HCT116 (cell line): ENCODE measurements at regions not wholly inside any gene's neighbourhood (a gene's known extent, or its start where the extent isn't known, plus 50 kb on each side); places are given as distances from the start of the nearest gene placed in this dataset.

Source experiments
- ATAC-seq: fragments of 200-7000 bp; cut with Tn5 transposase; 2 replicates; pipeline ENCODE4 v1.9.1; 2020; ENCODE audit warnings: mild to moderate bottlenecking, moderate library complexity
- BruUV-seq: library from RNA; stranded (reverse); fragments of 400-500 nt; replicated peaks from 2 replicates; lab custom pipeline; 2021; lab: Mats Ljungman, UMichigan
- CTCF ChIA-PET: fragments of 300-600 bp; sonication (Branson Sonifier 250); formaldehyde crosslinking; loops from one replicate; lab custom pipeline; 2021; ENCODE audit warnings: antibody characterized with exemption; lab: Charles Lee
- POLR2A ChIA-PET: fragments of 300-600, 350-600 bp; sonication (Branson Sonifier 250); formaldehyde crosslinking; loops from one replicate; lab custom pipeline; 2021; ENCODE audit warnings: antibody characterized with exemption; lab: Charles Lee
- RAD21 ChIA-PET, 2 experiments: fragments of 300-600 bp; sonication (Branson Sonifier 250); formaldehyde crosslinking; loops; one replicate each; lab custom pipeline; 2023; ENCODE audit warnings: low total read pairs in 2 of 2; ENCODE audit not compliant: uncharacterized antibody in 2 of 2, unreplicated experiment in 2 of 2, low non-redundant PET in 1 of 2; lab: Charles Lee
- DNase-seq: peaks from one replicate; pipeline ENCODE4 v3.0.0-alpha.2; 2010; ENCODE audit warnings: low read depth, low spot score
- H2AFZ ChIP-seq: fragments of 200-600 bp; shearing (Covaris generic), sonication (generic); 2 replicates; pipeline ENCODE4 v1.6.1; 2017; ENCODE audit warnings: low read depth, mixed run types, mixed read lengths, antibody characterized with exemption, low read length; ENCODE audit not compliant: poor library complexity, severe bottlenecking
- H3K27ac ChIP-seq: 2 replicates; pipeline ENCODE4 v1.5.1; 2012; ENCODE audit warnings: low read depth, low read length
- H3K27me3 ChIP-seq: fragments of 200-600 bp; sonication (generic); 2 replicates; pipeline ENCODE4 v1.6.1; 2016; ENCODE audit warnings: mixed run types, low read length, mixed read lengths; ENCODE audit not compliant: insufficient read depth
- H3K36me3 ChIP-seq, 2 experiments: fragments of 200-500 bp in 1 of 2; fragments of 200-600 bp in 1 of 2; sonication (Bioruptor generic) in 1 of 2; sonication (generic) in 1 of 2; 2 replicates each; pipeline versions ENCODE4 v1.5.1 to v1.6.1; 2014 to 2016; ENCODE audit warnings: low read length in 2 of 2, inconsistent platforms in 1 of 2, mixed read lengths in 1 of 2, mixed run types in 1 of 2; ENCODE audit not compliant: insufficient read depth in 2 of 2, control insufficient read depth in 1 of 2
- H3K4me1 ChIP-seq, 2 experiments: fragments of 200-600 bp in 1 of 2; sonication (generic) in 1 of 2; 2 replicates each; pipeline versions ENCODE4 v1.5.1 to v1.6.1; 2012 to 2017; ENCODE audit warnings: low read length in 2 of 2, inconsistent platforms in 1 of 2, mild to moderate bottlenecking in 1 of 2, mixed read lengths in 1 of 2, mixed run types in 1 of 2, moderate library complexity in 1 of 2; ENCODE audit not compliant: insufficient read depth in 2 of 2, control insufficient read depth in 1 of 2
- H3K4me2 ChIP-seq: fragments of 200-600 bp; sonication (generic); 2 replicates; pipeline ENCODE4 v1.6.1; 2017; ENCODE audit warnings: mixed run types, low read length, mixed read lengths
- H3K4me3 ChIP-seq, 2 experiments: fragments of 200-600 bp in 1 of 2; sonication (generic) in 1 of 2; replicated peaks in 1 of 2; 2 replicates each; pipeline ENCODE4 v1.5.1; 2011 to 2016; ENCODE audit warnings: low read length in 2 of 2, control low read depth in 1 of 2, low read depth in 1 of 2, mild to moderate bottlenecking in 1 of 2, mixed read lengths in 1 of 2, mixed run types in 1 of 2
- H3K79me2 ChIP-seq: fragments of 200-600 bp; sonication (generic); 2 replicates; pipeline ENCODE4 v1.6.1; 2017; ENCODE audit warnings: mild to moderate bottlenecking, mixed run types, low read length, moderate library complexity, mixed read lengths; ENCODE audit not compliant: insufficient read depth
- H3K9ac ChIP-seq: fragments of 200-600 bp; sonication (generic); 2 replicates; pipeline ENCODE4 v1.6.1; 2016; ENCODE audit warnings: low read length, mixed read lengths
- H3K9me2 ChIP-seq: fragments of 200-600 bp; sonication (generic), shearing (Covaris generic); 2 replicates; pipeline ENCODE4 v1.6.1; 2017; ENCODE audit warnings: mixed run types, mild to moderate bottlenecking, moderate library complexity; ENCODE audit not compliant: insufficient read depth
- H3K9me3 ChIP-seq, 2 experiments: fragments of 200-500 bp in 1 of 2; fragments of 200-600 bp in 1 of 2; sonication (Bioruptor generic) in 1 of 2; sonication (generic) in 1 of 2; 2 replicates each; pipeline ENCODE4 v1.6.1; 2014 to 2017; ENCODE audit warnings: low read length in 2 of 2, mixed read lengths in 2 of 2, inconsistent platforms in 1 of 2, low read depth in 1 of 2, mild to moderate bottlenecking in 1 of 2, mixed run types in 1 of 2, moderate library complexity in 1 of 2; ENCODE audit not compliant: control insufficient read depth in 1 of 2, insufficient read depth in 1 of 2
- H4K20me1 ChIP-seq: fragments of 200-600 bp; sonication (generic), shearing (Covaris generic); 2 replicates; pipeline ENCODE4 v1.6.1; 2017; ENCODE audit warnings: mixed run types, mild to moderate bottlenecking, moderate library complexity; ENCODE audit not compliant: insufficient read depth
- ATF3 ChIP-seq: IDR thresholded peaks from 2 replicates; pipeline ENCODE4 v1.6.1; 2012
- CEBPB ChIP-seq: IDR thresholded peaks from 2 replicates; pipeline ENCODE4 v1.6.1; 2012; ENCODE audit warnings: low read depth
- CTCF ChIP-seq, 3 experiments: fragments of 200-600 bp in 1 of 3; sonication (generic) in 1 of 3; IDR thresholded peaks in 2 of 3; conservative IDR thresholded peaks in 1 of 3; 2 replicates each; pipeline ENCODE4 v1.5.1; 2012 to 2017; ENCODE audit warnings: low read depth in 2 of 3, low read length in 2 of 3, antibody characterized with exemption in 1 of 3, borderline replicate concordance in 1 of 3, control low read depth in 1 of 3, mild to moderate bottlenecking in 1 of 3, mixed read lengths in 1 of 3, mixed run types in 1 of 3, moderate library complexity in 1 of 3; ENCODE audit not compliant: insufficient read depth in 1 of 3
- EGR1 ChIP-seq: IDR thresholded peaks from 2 replicates; pipeline ENCODE4 v1.6.1; 2012; ENCODE audit warnings: low read depth
- EZH2 ChIP-seq: fragments of 200-600 bp; sonication (generic); IDR thresholded peaks from 2 replicates; pipeline ENCODE4 v1.6.1; 2017; ENCODE audit warnings: antibody characterized with exemption, mixed run types
- MAX ChIP-seq: IDR thresholded peaks from 2 replicates; pipeline ENCODE4 v1.6.1; 2012
- POLR2A ChIP-seq: IDR thresholded peaks from 2 replicates; pipeline ENCODE4 v1.7.0; 2011; ENCODE audit warnings: borderline replicate concordance; ENCODE audit not compliant: insufficient read depth, insufficient read length; ENCODE audit errors: extremely low read depth
- POLR2AphosphoS5 ChIP-seq: IDR thresholded peaks from 2 replicates; pipeline ENCODE4 v1.6.1; 2011; ENCODE audit warnings: mild to moderate bottlenecking, low read depth, low read length, moderate library complexity
- SP1 ChIP-seq: IDR thresholded peaks from 2 replicates; pipeline ENCODE4 v1.6.1; 2012; ENCODE audit warnings: low read depth
- YY1 ChIP-seq: IDR thresholded peaks from 2 replicates; pipeline ENCODE4 v1.6.1; 2011; ENCODE audit warnings: low read length, low read depth, moderate library complexity, mild to moderate bottlenecking; ENCODE audit not compliant: insufficient replicate concordance; ENCODE audit errors: extremely low read depth
- intact Hi-C: fragments of 100-400 bp; cut with micrococcal nuclease; formaldehyde crosslinking; loops from 2 replicates; pipeline ENCODE4 v1.10.0; 2022

GRCh38 chr12:113582521-113583218 lies 111.0 kb upstream of the LHX5 start:
- DNase-seq (no peak), ATAC-seq (no peak)
- Histone ChIP-seq H3K4me2 (no peak overlapping the region), H3K36me3 (no peaks in the 10 kb centered on the region), H4K20me1 (no peaks in the 10 kb centered on the region), H3K9ac (no peak overlapping the region), H3K4me1 (peaks cover 0 to 2% of the 10 kb centered on the region in 2 experiments; a peak in 1 of 4 replicates), H3K27ac (no peak overlapping the region), H3K27me3 (peaks cover 30% of the 10 kb centered on the region), H2AFZ (no peak overlapping the region), H3K9me3 (no peaks in the 10 kb centered on the region; a peak in 1 of 4 replicates), H3K9me2 (no peaks in the 10 kb centered on the region), H3K4me3 (no peak overlapping the region), H3K79me2 (no peaks in the 10 kb centered on the region)
- ChIA-PET RAD21 (no interaction called here), POLR2A (no interaction called here), CTCF (no interaction called here)
- intact Hi-C loops: no loop called here
- no TSS peak for BruUV-seq
- no peak for TF ChIP-seq SP1
- no peak for TF ChIP-seq EZH2
- no peak for TF ChIP-seq CEBPB
- no peak for TF ChIP-seq ATF3
- no peak for TF ChIP-seq YY1
- TF ChIP-seq MAX: no peak
- TF ChIP-seq CTCF (IDR thresholded peaks at IDR 0.05 in 2 of 3, conservative IDR thresholded peaks at IDR 0.05 in 1 of 3; ENCODE audit: borderline replicate concordance in 1 of 3, insufficient read depth in 1 of 3, low read depth in 2 of 3, low read length in 2 of 3): no peak
- TF ChIP-seq POLR2AphosphoS5: no peak
- TF ChIP-seq EGR1: no peak
- no peak for TF ChIP-seq POLR2A
